Stimulated activated naive CD8-positive, alpha-beta T cell treated with anti-CD3 and anti-CD28 coated beads, Interleukin-15, amount 100 ng/mL, for 72 hours (primary cell): ENCODE measurements at regions not wholly inside any gene's neighbourhood (a gene's known extent, or its start where the extent isn't known, plus 50 kb on each side); places are given as distances from the start of the nearest gene placed in this dataset.

Experiments
- ATAC-seq: fragments of 150-1000 bp; cut with Tn5 transposase; 2 replicates; pipeline ENCODE4 v1.10.0; 2021; ENCODE audit warnings: mild to moderate bottlenecking, moderate library complexity
- DNase-seq, 2 donors: peaks; one replicate each; pipeline ENCODE4 v3.0.0; 2021 to 2022
- H3K27ac Mint-ChIP-seq, 2 donors: one replicate each; pipeline ENCODE4 v1.8.0; 2022; ENCODE audit warnings: mild to moderate bottlenecking in 2 of 2, mixed read lengths in 2 of 2, moderate library complexity in 2 of 2
- H3K27me3 Mint-ChIP-seq: one replicate; pipeline ENCODE4 v1.8.0; 2022; ENCODE audit warnings: mixed read lengths
- H3K4me1 Mint-ChIP-seq: one replicate; pipeline ENCODE4 v1.8.0; 2022; ENCODE audit warnings: mild to moderate bottlenecking, mixed read lengths
- H3K4me3 Mint-ChIP-seq, 2 donors: one replicate each; pipeline ENCODE4 v1.8.0; 2022; ENCODE audit warnings: mild to moderate bottlenecking in 2 of 2, mixed read lengths in 2 of 2, moderate library complexity in 1 of 2
- H3K9me3 Mint-ChIP-seq, 2 donors: one replicate each; pipeline ENCODE4 v1.8.0; 2022; ENCODE audit warnings: mixed read lengths in 2 of 2

- DNase-seq (no peak), ATAC-seq (no peak)
- H3K27ac Mint-ChIP-seq: no peak overlapping the region
- no peaks in the 10 kb centered on the region for H3K9me3 Mint-ChIP-seq
- H3K4me3 Mint-ChIP-seq: no peak overlapping the region
- no peaks in the 10 kb centered on the region for H3K4me1 Mint-ChIP-seq
- peaks cover 9% of the 10 kb centered on the region for H3K27me3 Mint-ChIP-seq
These were observed 64.0 kb upstream of the SLC14A2 start for GRCh38 chr18:45551142-45551815.

- H3K27me3 Mint-ChIP-seq: no peaks in the 10 kb centered on the region
- DNase-seq (no peak), ATAC-seq (no peak)
- H3K9me3 Mint-ChIP-seq: no peaks in the 10 kb centered on the region
- H3K27ac Mint-ChIP-seq: no peak overlapping the region
- H3K4me1 Mint-ChIP-seq: no peaks in the 10 kb centered on the region
- no peak overlapping the region for H3K4me3 Mint-ChIP-seq
These were observed 61.4 kb upstream of the SLC14A2 start for GRCh38 chr18:45553723-45554388.

- H3K27me3 Mint-ChIP-seq: no peaks in the 10 kb centered on the region
- no peak overlapping the region for H3K4me3 Mint-ChIP-seq
- DNase-seq (no peak), ATAC-seq (no peak)
- H3K9me3 Mint-ChIP-seq: no peaks in the 10 kb centered on the region
- H3K27ac Mint-ChIP-seq: no peak overlapping the region
- H3K4me1 Mint-ChIP-seq: no peaks in the 10 kb centered on the region
These were observed 60.9 kb upstream of the SLC14A2 start for GRCh38 chr18:45554389-45554737.

- Mint-ChIP-seq H3K4me3 (no peak overlapping the region), H3K27ac (no peak overlapping the region), H3K4me1 (no peaks in the 10 kb centered on the region), H3K9me3 (no peaks in the 10 kb centered on the region), H3K27me3 (no peaks in the 10 kb centered on the region)
- no peak for ATAC-seq
- DNase-seq: no peak
These were observed 59.1 kb upstream of the SLC14A2 start for GRCh38 chr18:45556222-45556621.

- Mint-ChIP-seq H3K27ac (no peak overlapping the region), H3K4me3 (no peak overlapping the region), H3K9me3 (no peaks in the 10 kb centered on the region), H3K4me1 (no peaks in the 10 kb centered on the region), H3K27me3 (no peaks in the 10 kb centered on the region)
- DNase-seq (no peak), ATAC-seq (no peak)
These were observed 58.0 kb upstream of the SLC14A2 start for GRCh38 chr18:45557287-45557686.

- no peak overlapping the region for H3K27ac Mint-ChIP-seq
- DNase-seq (no peak), ATAC-seq (no peak)
- H3K27me3 Mint-ChIP-seq: no peaks in the 10 kb centered on the region
- H3K4me1 Mint-ChIP-seq: no peaks in the 10 kb centered on the region
- no peaks in the 10 kb centered on the region for H3K9me3 Mint-ChIP-seq
- no peak overlapping the region for H3K4me3 Mint-ChIP-seq
These were observed 57.5 kb upstream of the SLC14A2 start for GRCh38 chr18:45557779-45558178.

GRCh38 chr18:45559258-45559657 is 56.0 kb upstream of the SLC14A2 start:
- Mint-ChIP-seq H3K27ac (no peak overlapping the region), H3K4me3 (no peak overlapping the region), H3K4me1 (no peaks in the 10 kb centered on the region), H3K27me3 (no peaks in the 10 kb centered on the region), H3K9me3 (no peaks in the 10 kb centered on the region)
- no peak for DNase-seq
- ATAC-seq: no peak

- Mint-ChIP-seq H3K4me3 (no peak overlapping the region), H3K27ac (no peak overlapping the region), H3K9me3 (no peaks in the 10 kb centered on the region), H3K4me1 (no peaks in the 10 kb centered on the region), H3K27me3 (no peaks in the 10 kb centered on the region)
- no peak for ATAC-seq
- DNase-seq: no peak
These were observed 54.4 kb upstream of the SLC14A2 start for GRCh38 chr18:45560870-45561269.

- DNase-seq: no peak
- H3K27me3 Mint-ChIP-seq: no peaks in the 10 kb centered on the region
- H3K27ac Mint-ChIP-seq: no peak overlapping the region
- ATAC-seq: no peak
- no peaks in the 10 kb centered on the region for H3K9me3 Mint-ChIP-seq
- H3K4me3 Mint-ChIP-seq: no peak overlapping the region
- no peaks in the 10 kb centered on the region for H3K4me1 Mint-ChIP-seq
These were observed 52.5 kb upstream of the SLC14A2 start for GRCh38 chr18:45562567-45563479.

GRCh38 chr18:45565280-45565970 is 49.9 kb upstream of the SLC14A2 start:
- H3K4me1 Mint-ChIP-seq: no peaks in the 10 kb centered on the region
- DNase-seq (no peak), ATAC-seq (no peak)
- no peaks in the 10 kb centered on the region for H3K9me3 Mint-ChIP-seq
- H3K27me3 Mint-ChIP-seq: no peaks in the 10 kb centered on the region
- no peak overlapping the region for H3K27ac Mint-ChIP-seq
- no peak overlapping the region for H3K4me3 Mint-ChIP-seq
